IMR-90 (cell line): ENCODE measurements at regions not wholly inside any gene's neighbourhood (a gene's known extent, or its start where the extent isn't known, plus 50 kb on each side); places are given as distances from the start of the nearest gene placed in this dataset.

Experiments
- ATAC-seq: fragments of 200-7000 bp; cut with Tn5 transposase; 2 replicates; pipeline ENCODE4 v1.9.1; 2020; ENCODE audit warnings: low read depth, mild to moderate bottlenecking, moderate library complexity
- BruUV-seq: library from RNA; stranded (reverse); fragments of 400-500 nt; replicated peaks from 2 replicates; lab custom pipeline; 2021; lab: Mats Ljungman, UMichigan
- CTCF ChIA-PET: fragments of 300-600 bp; formaldehyde crosslinking; extraction: SDS; loops from one replicate; lab custom pipeline; 2021; ENCODE audit warnings: antibody characterized with exemption; lab: Yijun Ruan, JAX
- POLR2A ChIA-PET: fragments of 300-600 bp; sonication (Branson Sonifier 250); formaldehyde crosslinking; loops from one replicate; lab custom pipeline; 2022; ENCODE audit warnings: antibody characterized with exemption; ENCODE audit not compliant: unreplicated experiment; lab: Charles Lee
- DNase-seq: peaks from one replicate; pipeline ENCODE4 v3.0.0; 2013
- H2AFZ ChIP-seq: replicated peaks from 2 replicates; pipeline ENCODE3; 2013; ENCODE audit warnings: low read length, mild to moderate bottlenecking; ENCODE audit not compliant: poor library complexity
- H2AK5ac ChIP-seq: 2 replicates; pipeline ENCODE4 v1.6.1; 2013; ENCODE audit warnings: low read depth, low read length, inconsistent platforms
- H2AK9ac ChIP-seq: replicated peaks from 2 replicates; pipeline ENCODE3; 2013; ENCODE audit warnings: mild to moderate bottlenecking, low read depth, low read length, moderate library complexity; ENCODE audit not compliant: poor library complexity
- H2BK120ac ChIP-seq: 2 replicates; pipeline ENCODE4 v1.6.1; 2013; ENCODE audit warnings: low read depth, low read length, inconsistent platforms
- H2BK15ac ChIP-seq: 3 replicates; pipeline ENCODE4 v1.6.1; 2013; ENCODE audit warnings: low read depth, low read length, inconsistent platforms
- H2BK20ac ChIP-seq: 2 replicates; pipeline ENCODE4 v1.6.1; 2013; ENCODE audit warnings: low read depth, mild to moderate bottlenecking, inconsistent platforms, low read length, moderate library complexity
- H2BK5ac ChIP-seq: 2 replicates; pipeline ENCODE4 v1.6.1; 2013; ENCODE audit warnings: mild to moderate bottlenecking, low read depth, low read length, inconsistent platforms; ENCODE audit not compliant: poor library complexity, severe bottlenecking
- H3K14ac ChIP-seq: replicated peaks from 2 replicates; pipeline ENCODE4 v1.6.1; 2013; ENCODE audit warnings: low read depth, low read length, inconsistent platforms
- H3K18ac ChIP-seq: 2 replicates; pipeline ENCODE4 v1.6.1; 2013; ENCODE audit warnings: low read depth, low read length, control low read depth
- H3K23ac ChIP-seq: 2 replicates; pipeline ENCODE4 v1.6.1; 2013; ENCODE audit warnings: low read depth, low read length, inconsistent platforms
- H3K27ac ChIP-seq: 2 replicates; pipeline ENCODE4 v1.5.1; 2013; ENCODE audit warnings: mild to moderate bottlenecking, control low read depth, low read length; ENCODE audit not compliant: insufficient read depth
- H3K27me3 ChIP-seq: 2 replicates; pipeline ENCODE4 v1.6.1; 2013; ENCODE audit warnings: low read length; ENCODE audit not compliant: control insufficient read depth, insufficient read depth
- H3K36me3 ChIP-seq: 2 replicates; pipeline ENCODE4 v1.6.1; 2013; ENCODE audit warnings: low read length, mixed read lengths; ENCODE audit not compliant: control insufficient read depth, insufficient read depth
- H3K4ac ChIP-seq: 2 replicates; pipeline ENCODE4 v1.6.1; 2013; ENCODE audit warnings: low read depth, low read length, inconsistent platforms
- H3K4me1 ChIP-seq: 2 replicates; pipeline ENCODE4 v1.6.1; 2013; ENCODE audit warnings: low read length, mixed read lengths; ENCODE audit not compliant: control insufficient read depth, insufficient read depth
- H3K4me2 ChIP-seq: 2 replicates; pipeline ENCODE4 v1.6.1; 2013; ENCODE audit warnings: low read depth, mild to moderate bottlenecking, control low read depth, low read length, moderate library complexity
- H3K4me3 ChIP-seq: 2 replicates; pipeline ENCODE4 v1.5.1; 2013; ENCODE audit warnings: low read depth, mild to moderate bottlenecking, control low read depth, low read length, moderate library complexity; ENCODE audit not compliant: insufficient read depth
- H3K56ac ChIP-seq: 2 replicates; pipeline ENCODE4 v1.6.1; 2013; ENCODE audit warnings: low read length, inconsistent platforms; ENCODE audit not compliant: insufficient read depth; ENCODE audit errors: extremely low read depth
- H3K79me1 ChIP-seq, 2 experiments: 2 replicates each; pipeline ENCODE4 v1.6.1; 2013; ENCODE audit warnings: low read length in 2 of 2, inconsistent platforms in 1 of 2, low read depth in 1 of 2
- H3K9ac ChIP-seq: 2 replicates; pipeline ENCODE4 v1.6.1; 2013; ENCODE audit warnings: low read depth, low read length, control low read depth
- H3K9me1 ChIP-seq: 2 replicates; pipeline ENCODE4 v1.6.1; 2013; ENCODE audit warnings: low read length, inconsistent platforms; ENCODE audit not compliant: insufficient read depth
- H3K9me3 ChIP-seq: 2 replicates; pipeline ENCODE4 v1.6.1; 2013; ENCODE audit warnings: low read length; ENCODE audit not compliant: control insufficient read depth, insufficient read depth
- H4K20me1 ChIP-seq: 2 replicates; pipeline ENCODE4 v1.6.1; 2013; ENCODE audit warnings: low read length, inconsistent platforms; ENCODE audit not compliant: insufficient read depth
- H4K5ac ChIP-seq: 2 replicates; pipeline ENCODE4 v1.6.1; 2013; ENCODE audit warnings: mild to moderate bottlenecking, low read depth, low read length, control low read depth
- H4K8ac ChIP-seq, 2 experiments: 2 replicates each; pipeline ENCODE4 v1.6.1; 2013; ENCODE audit warnings: low read depth in 2 of 2, low read length in 2 of 2, control low read depth in 1 of 2, inconsistent platforms in 1 of 2
- H4K91ac ChIP-seq: 2 replicates; pipeline ENCODE4 v1.6.1; 2013; ENCODE audit warnings: low read depth, low read length, inconsistent platforms; ENCODE audit not compliant: insufficient read depth
- BHLHE40 ChIP-seq: fragments of 150-350 bp; IDR thresholded peaks from 2 replicates; pipeline ENCODE4 v1.6.1; 2016; ENCODE audit warnings: mild to moderate bottlenecking, low read depth, low read length
- CEBPB ChIP-seq: IDR thresholded peaks from 2 replicates; pipeline ENCODE4 v1.6.1; 2012; ENCODE audit warnings: low read depth, low read length, improper control_type of control experiment
- CHD1 ChIP-seq: IDR thresholded peaks from 2 replicates; pipeline ENCODE4 v1.6.1; 2012; ENCODE audit warnings: low read depth, low read length, improper control_type of control experiment
- CTCF ChIP-seq: conservative IDR thresholded peaks from 2 replicates; pipeline ENCODE4 v1.5.1; 2012; ENCODE audit warnings: mild to moderate bottlenecking, low read depth, low read length, improper control_type of control experiment
- FOS ChIP-seq: fragments of 150-350 bp; IDR thresholded peaks from 2 replicates; pipeline ENCODE4 v1.6.1; 2016; ENCODE audit warnings: low read depth, low read length
- MAZ ChIP-seq: IDR thresholded peaks from 2 replicates; pipeline ENCODE4 v1.6.1; 2012; ENCODE audit warnings: low read depth, mild to moderate bottlenecking, low read length, improper control_type of control experiment, moderate library complexity, borderline replicate concordance
- MXI1 ChIP-seq: IDR thresholded peaks from 2 replicates; pipeline ENCODE4 v1.6.1; 2012; ENCODE audit warnings: low read depth, mild to moderate bottlenecking, low read length, moderate library complexity, borderline replicate concordance
- NFE2L2 ChIP-seq: fragments of 150-350 bp; IDR thresholded peaks from 2 replicates; pipeline ENCODE4 v1.6.1; 2016; ENCODE audit warnings: low read depth, mild to moderate bottlenecking, low read length
- USF2 ChIP-seq: fragments of 150-350 bp; IDR thresholded peaks from 2 replicates; pipeline ENCODE4 v1.6.1; 2017; ENCODE audit warnings: mild to moderate bottlenecking, antibody characterized with exemption, low read length, low read depth
- WGBS, 2 experiments: methylation state at CpG; one replicate each; pipeline versions ENCODE4 v1.1.5 to v1.1.7; 2013; ENCODE audit warnings: missing lambda C conversion rate in 2 of 2; ENCODE audit not compliant: insufficient read length in 1 of 2; ENCODE audit errors: extremely low coverage in 2 of 2; 5-methylcytosine and 5-hydroxymethylcytosine counted together
- dilution Hi-C: fragments of 300-500 bp; cut with HindIII; formaldehyde crosslinking; loops from one replicate; pipeline ENCODE4 v1.14.3; 2018; ENCODE audit warnings: low sequenced_read_pairs; ENCODE audit not compliant: unreplicated experiment
- in situ Hi-C: fragments of 300-500 bp; cut with MboI; formaldehyde crosslinking; loops from 3 replicates; pipeline ENCODE4 v1.14.3; 2019; ENCODE audit warnings: low sequenced_read_pairs, inconsistent platforms, mixed read lengths
- intact Hi-C: fragments of 100-400 bp; cut with micrococcal nuclease; formaldehyde crosslinking; loops from 2 replicates; pipeline ENCODE4 v1.10.0; 2022

- peak overlapping the region; percentile 99 for H2BK5ac ChIP-seq
- peak overlapping the region; percentile 92 for H3K4ac ChIP-seq
- ATAC-seq (no peak), DNase-seq (peak; percentile 24)
- peak overlapping the region; percentile 73 for H2AFZ ChIP-seq
- ChIA-PET CTCF (interaction anchor here (0.6 kb wide), 1 partner anchor 10 kb away, joined by 3 read pairs; no protein-coding TSS in a partner anchor), POLR2A (no interaction called here)
- in situ Hi-C loops = no loop called here
- peak overlapping the region; percentile 98 for H2BK15ac ChIP-seq
- peak overlapping the region; percentile 98 for H2BK120ac ChIP-seq
- peak overlapping the region; percentile 82 for H3K27ac ChIP-seq
- WGBS, 2 experiments = no CpG with 5 or more reads among the region's 3 CpGs
- no peaks in the 10 kb centered on the region for H3K9me3 ChIP-seq
- H3K36me3 ChIP-seq = no peaks in the 10 kb centered on the region
- H4K20me1 ChIP-seq = no peaks in the 10 kb centered on the region
- H3K27me3 ChIP-seq = no peaks in the 10 kb centered on the region
- peaks cover 17% of the 10 kb centered on the region for H3K4me1 ChIP-seq
- no peak for TF ChIP-seq NFE2L2
- TF ChIP-seq FOS = no peak
- no peak for TF ChIP-seq CHD1
- no peak for TF ChIP-seq BHLHE40
- no peak for TF ChIP-seq USF2
- no peak for TF ChIP-seq CTCF
- no peak for TF ChIP-seq MXI1
- no peak for TF ChIP-seq CEBPB
- TF ChIP-seq MAZ = no peak
- dilution Hi-C loops = no loop called here
- H3K4me3 ChIP-seq = no peak overlapping the region
- H3K79me1 ChIP-seq = peaks cover 5 to 15% of the 10 kb centered on the region in 2 experiments; a peak in 2 of 4 replicates
- no peak overlapping the region; the same call in 1 of the 2 replicates for H3K4me2 ChIP-seq
- H3K18ac ChIP-seq = peak overlapping the region; percentile 98
- peak overlapping the region; percentile 3; the same call in 1 of the 2 replicates for H3K9ac ChIP-seq
- peak overlapping the region; percentile 94 for H3K14ac ChIP-seq
- peak overlapping the region; percentile 78 for H3K23ac ChIP-seq
- H3K56ac ChIP-seq = peak overlapping the region; percentile 59
- peak overlapping the region; percentile 95 for H2AK5ac ChIP-seq
- peak overlapping the region; percentile 67 for H4K5ac ChIP-seq
- H4K8ac ChIP-seq = peak overlapping the region; percentile 43 to 75
- peak overlapping the region; percentile 62 for H2AK9ac ChIP-seq
- peaks cover 17% of the 10 kb centered on the region; the same call in 1 of the 2 replicates for H3K9me1 ChIP-seq
- intact Hi-C loops = no loop called here
- H2BK20ac ChIP-seq = peak overlapping the region; percentile 100
- H4K91ac ChIP-seq = peak overlapping the region; percentile 73
- no TSS peak for BruUV-seq
These were observed 208.2 kb upstream of the INHBA start for GRCh38 chr7:41910940-41911600.
